ENCODE measurements at regions not wholly inside any gene's neighbourhood (a gene's known extent, or its start where the extent isn't known, plus 50 kb on each side); places are given as distances from the start of the nearest gene placed in this dataset.

- POLR2A ChIA-PET = no interaction called here
- CTCF ChIA-PET = interaction anchor here (0.8 to 3.1 kb wide), 7 partner anchors 10 to 470 kb away, joined by 3 to 18 read pairs (median 4); no protein-coding TSS in a partner anchor
- TF ChIP-seq CTCF (IDR thresholded peaks at IDR 0.05; ENCODE audit: control extremely low read depth, extremely low read depth, low read depth, missing control alignments) = peak; percentile 37
- peak; percentile 6 for DNase-seq (ENCODE audit: extremely low spot score)
These were observed 304.8 kb upstream of the ATP2B1 start for GRCh38 chr12:90013409-90013808.

- POLR2A ChIA-PET = no interaction called here
- no peak for DNase-seq (ENCODE audit: extremely low spot score)
- no peak for TF ChIP-seq CTCF (IDR thresholded peaks at IDR 0.05; ENCODE audit: control extremely low read depth, extremely low read depth, low read depth, missing control alignments)
- CTCF ChIA-PET = interaction anchor here (0.8 to 1.6 kb wide), 3 partner anchors 9 to 44 kb away, joined by 3 to 6 read pairs (median 4); no protein-coding TSS in a partner anchor
These were observed 301.5 kb upstream of the ATP2B1 start for GRCh38 chr12:90010089-90010488.

GRCh38 chr12:90008277-90008676 is 299.6 kb upstream of the ATP2B1 start:
- TF ChIP-seq CTCF (IDR thresholded peaks at IDR 0.05; ENCODE audit: control extremely low read depth, extremely low read depth, low read depth, missing control alignments) = no peak
- ChIA-PET POLR2A (interaction anchor here (0.5 kb wide), 1 partner anchor 9 kb away, joined by 3 read pairs; no protein-coding TSS in a partner anchor), CTCF (interaction anchor here (0.7 to 1.7 kb wide), 3 partner anchors 9 to 18 kb away, joined by 3 to 5 read pairs (median 3); no protein-coding TSS in a partner anchor)

GRCh38 chr12:90004319-90005074 is 295.9 kb upstream of the ATP2B1 start:
- DNase-seq (ENCODE audit: extremely low spot score) = no peak
- ChIA-PET POLR2A (no interaction called here), CTCF (interaction anchor here (1.3 to 4.4 kb wide), 4 partner anchors 10 to 97 kb away, joined by 3 to 24 read pairs (median 10); no protein-coding TSS in a partner anchor)
- no peak for TF ChIP-seq CTCF (IDR thresholded peaks at IDR 0.05; ENCODE audit: control extremely low read depth, extremely low read depth, low read depth, missing control alignments)

More at GRCh38 chr12:90008277-90008676, 299.6 kb upstream of the ATP2B1 start:
- no peak for DNase-seq (ENCODE audit: extremely low spot score)

- TF ChIP-seq CTCF (IDR thresholded peaks at IDR 0.05; ENCODE audit: control extremely low read depth, extremely low read depth, low read depth, missing control alignments) = no peak
- CTCF ChIA-PET = interaction anchor here (1.3 to 4.4 kb wide), 5 partner anchors 11 to 315 kb away, joined by 3 to 24 read pairs (median 3); no protein-coding TSS in a partner anchor
- no peak for DNase-seq (ENCODE audit: extremely low spot score)
- POLR2A ChIA-PET = no interaction called here
These were observed 295.1 kb upstream of the ATP2B1 start for GRCh38 chr12:90003688-90004087.

GRCh38 chr12:90000721-90001120 is 292.1 kb upstream of the ATP2B1 start:
- no peak for DNase-seq (ENCODE audit: extremely low spot score)
- ChIA-PET POLR2A (no interaction called here), CTCF (interaction anchor here (4.0 to 4.4 kb wide), 2 partner anchors 11 to 14 kb away, joined by 18 to 24 read pairs; no protein-coding TSS in a partner anchor)
- TF ChIP-seq CTCF (IDR thresholded peaks at IDR 0.05; ENCODE audit: control extremely low read depth, extremely low read depth, low read depth, missing control alignments) = no peak

Data from GM10248 (cell line).